HL-60 (cell line): ENCODE measurements at regions not wholly inside any gene's neighbourhood (a gene's known extent, or its start where the extent isn't known, plus 50 kb on each side); places are given as distances from the start of the nearest gene placed in this dataset.

Experiments
- DNase-seq, 2 experiments: peaks; one replicate each; pipeline ENCODE4 v3.0.0-alpha.2; 2010 to 2020; ENCODE audit warnings: low read depth in 1 of 2, low spot score in 1 of 2
- H3K27ac ChIP-seq: fragments of 250-450 bp; sonication (Bioruptor Pico); replicated peaks from 2 replicates; pipeline ENCODE4 v1.5.1; 2020; ENCODE audit warnings: mild to moderate bottlenecking, moderate library complexity
- H3K27me3 ChIP-seq: fragments of 250-450 bp; sonication (Bioruptor Pico); 2 replicates; pipeline ENCODE4 v1.5.1; 2021; ENCODE audit warnings: mild to moderate bottlenecking, moderate library complexity; ENCODE audit not compliant: insufficient read depth, poor library complexity, severe bottlenecking
- H3K4me3 ChIP-seq: replicated peaks from 2 replicates; pipeline ENCODE4 v1.5.1; 2011; ENCODE audit warnings: mild to moderate bottlenecking, control low read depth, low read length; ENCODE audit not compliant: insufficient read depth
- CTCF ChIP-seq: IDR thresholded peaks from one replicate; pipeline ENCODE4 v1.5.1; 2011; ENCODE audit warnings: low read length, control low read depth, inconsistent platforms; ENCODE audit not compliant: insufficient read depth
- GABPA ChIP-seq: IDR thresholded peaks from 2 replicates; pipeline ENCODE4 v1.6.1; 2012; ENCODE audit warnings: low read depth
- POLR2AphosphoS5 ChIP-seq: IDR thresholded peaks from 2 replicates; pipeline ENCODE4 v1.6.1; 2012; ENCODE audit warnings: low read depth
- REST ChIP-seq: IDR thresholded peaks from 2 replicates; pipeline ENCODE4 v1.6.1; 2012; ENCODE audit warnings: low read depth; ENCODE audit not compliant: insufficient replicate concordance
- SPI1 ChIP-seq: IDR thresholded peaks from 2 replicates; pipeline ENCODE4 v1.6.1; 2012; ENCODE audit warnings: low read depth, mild to moderate bottlenecking, borderline replicate concordance

GRCh38 chr9:38154501-38155421 lies 85.7 kb upstream of the SHB start:
- TF ChIP-seq REST (no peak), GABPA (no peak), CTCF (no peak)
- Histone ChIP-seq H3K4me3 (no peak overlapping the region), H3K27ac (no peak overlapping the region), H3K27me3 (no peaks in the 10 kb centered on the region)
- no peak for DNase-seq

DNA sequence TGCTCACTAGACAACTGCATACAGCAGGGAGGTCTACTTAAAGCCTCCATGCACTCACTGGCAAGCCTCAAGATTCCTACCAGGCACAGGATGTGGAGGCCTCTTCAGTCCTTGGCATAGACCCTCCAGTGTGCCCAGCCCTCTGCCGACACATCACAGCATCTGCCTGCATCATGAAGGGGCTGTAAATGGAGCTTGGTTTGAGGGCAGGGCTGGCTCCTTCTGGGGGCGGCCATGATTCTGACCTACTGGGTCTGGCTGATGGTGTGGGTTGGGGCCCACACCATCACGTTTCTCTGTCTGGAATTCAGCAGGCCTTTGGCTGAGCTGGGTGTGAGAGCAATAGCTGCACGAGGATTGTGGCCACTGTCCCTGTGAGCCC lies 84.9 kb upstream of the SHB start:
- H3K27me3 ChIP-seq, result no peaks in the 10 kb centered on the region
- TF ChIP-seq CTCF (no peak), SPI1 (no peak), REST (no peak), POLR2AphosphoS5 (no peak), GABPA (no peak)
- no peak for DNase-seq
- no peak overlapping the region for H3K27ac ChIP-seq
- H3K4me3 ChIP-seq, result no peak overlapping the region

DNA sequence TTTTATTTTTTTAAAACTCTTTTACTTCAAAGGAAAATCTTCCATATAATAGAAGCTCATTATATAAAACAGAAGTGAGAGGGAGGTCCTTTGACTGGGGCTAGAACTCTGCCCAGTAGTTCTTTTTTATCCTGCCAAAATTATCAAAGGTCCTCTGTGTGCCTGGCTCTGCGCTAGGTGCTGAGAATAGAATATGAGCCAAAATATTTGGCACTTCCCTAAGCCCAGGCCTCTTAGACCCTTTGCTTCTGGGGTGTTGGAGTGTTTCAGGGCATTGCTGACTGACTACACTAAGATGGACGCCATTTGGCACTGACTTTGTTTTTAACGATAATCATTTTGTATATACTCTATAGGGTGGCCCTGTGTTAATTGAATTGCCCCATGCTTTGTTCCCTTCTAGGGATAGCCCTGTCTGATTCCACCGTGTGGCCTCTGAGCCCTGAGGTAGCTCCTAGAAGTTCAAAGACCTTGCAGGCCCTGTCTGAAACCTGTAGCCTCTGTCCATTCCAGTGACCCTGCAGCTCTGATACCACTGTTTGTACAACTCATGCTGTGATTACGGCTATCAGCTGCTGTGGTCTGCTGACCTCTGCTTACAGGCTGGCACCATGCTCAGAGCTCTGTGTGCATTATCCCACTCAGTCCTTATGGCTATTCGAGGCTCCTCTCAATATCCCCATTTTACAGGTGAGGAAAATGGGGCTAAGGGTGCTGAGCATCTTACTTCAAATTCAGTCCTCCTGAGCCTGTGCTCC lies 84.3 kb upstream of the SHB start:
- no peak overlapping the region for H3K4me3 ChIP-seq
- H3K27me3 ChIP-seq, result no peaks in the 10 kb centered on the region
- no peak for TF ChIP-seq REST
- TF ChIP-seq POLR2AphosphoS5, result no peak
- no peak for TF ChIP-seq SPI1
- no peak for TF ChIP-seq CTCF
- no peak for TF ChIP-seq GABPA
- no peak overlapping the region for H3K27ac ChIP-seq
- no peak for DNase-seq
